Mononuclear cell (primary cell): ENCODE measurements at regions not wholly inside any gene's neighbourhood (a gene's known extent, or its start where the extent isn't known, plus 50 kb on each side); places are given as distances from the start of the nearest gene placed in this dataset.

Experiments used
- H3K27me3 ChIP-seq: 2 replicates; pipeline ENCODE4 v1.6.0; 2011; ENCODE audit warnings: low read length, control low read depth; ENCODE audit not compliant: insufficient read depth
- H3K4me1 ChIP-seq: 2 replicates; pipeline ENCODE4 v1.5.1; 2011; ENCODE audit warnings: mild to moderate bottlenecking, low read length, control low read depth; ENCODE audit not compliant: insufficient read depth
- H3K4me3 ChIP-seq: 2 replicates; pipeline ENCODE4 v1.5.1; 2011; ENCODE audit warnings: mild to moderate bottlenecking, low read length, moderate library complexity
- H3K9me3 ChIP-seq: 2 replicates; pipeline ENCODE4 v1.5.1; 2011; ENCODE audit warnings: low read depth, mild to moderate bottlenecking, control low read depth, low read length

DNA sequence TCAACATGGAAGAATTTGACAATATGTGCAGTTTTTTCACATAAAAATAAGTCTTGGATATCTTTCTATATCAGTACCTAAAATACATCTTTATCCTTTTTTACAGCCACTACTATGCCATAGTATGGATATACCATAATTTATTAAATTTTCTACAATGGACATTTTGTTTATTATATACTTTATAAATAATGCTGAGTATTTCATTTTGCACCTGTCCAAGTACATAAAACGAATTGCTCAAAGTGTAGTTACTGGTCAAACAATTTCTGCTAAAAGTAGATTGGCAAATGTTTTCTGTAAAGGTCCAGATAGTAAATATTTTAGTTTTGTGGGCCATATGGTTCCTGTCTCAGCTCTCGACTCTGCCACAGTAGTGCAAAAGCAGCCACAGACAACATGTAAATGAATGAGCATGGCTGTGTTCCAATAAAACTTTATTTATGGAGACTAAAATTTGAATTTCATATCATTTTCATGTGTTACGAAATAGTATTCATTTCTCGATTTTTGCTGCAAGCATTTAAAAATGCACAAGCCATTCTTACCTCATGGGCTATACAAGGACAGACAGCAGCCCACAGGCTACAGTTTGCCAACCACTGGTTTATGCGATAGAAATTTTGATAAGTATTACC, 96.9 kb upstream of the STEAP1B start:
- no peak overlapping the region for H3K4me3 ChIP-seq
- peaks cover 5% of the 10 kb centered on the region for H3K4me1 ChIP-seq
- no peaks in the 10 kb centered on the region for H3K9me3 ChIP-seq
- H3K27me3 ChIP-seq, result no peaks in the 10 kb centered on the region

DNA sequence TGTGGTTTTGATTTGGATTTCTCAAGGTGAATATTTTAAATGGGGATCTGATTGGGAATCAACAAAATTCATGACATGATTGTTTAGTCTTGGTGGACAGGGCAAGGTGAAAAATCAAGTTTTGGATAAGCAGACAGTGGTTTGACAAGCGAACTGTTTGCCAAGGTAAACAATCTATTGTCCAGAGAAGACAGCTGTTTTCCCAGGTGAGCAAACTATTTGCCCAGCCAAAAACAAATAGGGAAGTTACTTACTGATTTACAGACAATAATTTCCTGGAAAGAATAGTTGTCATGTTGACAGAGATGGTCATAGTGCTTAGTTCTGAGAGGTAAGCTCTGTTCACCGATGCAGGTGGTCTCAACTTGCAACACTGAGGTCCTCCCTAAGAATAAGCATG, 94.0 kb upstream of the STEAP1B start:
- no peaks in the 10 kb centered on the region for H3K27me3 ChIP-seq
- no peak overlapping the region for H3K4me3 ChIP-seq
- H3K9me3 ChIP-seq, result no peaks in the 10 kb centered on the region
- H3K4me1 ChIP-seq, result peaks cover 9% of the 10 kb centered on the region

DNA sequence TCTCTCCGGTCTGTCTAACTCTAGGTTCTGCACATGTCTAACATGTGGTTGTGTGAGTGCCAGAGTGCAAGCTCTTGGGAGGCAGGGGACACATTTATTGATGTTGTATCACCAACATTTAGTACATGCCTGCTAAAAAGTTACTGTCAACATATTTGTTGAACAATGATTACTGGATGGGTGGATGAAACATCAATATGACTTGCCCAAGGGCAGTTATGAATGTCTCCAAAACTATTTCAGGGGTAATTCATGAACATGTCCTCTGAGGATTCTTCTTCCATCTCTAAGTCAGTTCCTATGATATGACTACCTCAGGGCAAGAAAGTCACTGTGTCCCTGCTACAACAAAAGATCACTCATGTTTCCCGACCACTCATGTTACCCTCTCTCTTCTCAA, 91.3 kb upstream of the STEAP1B start:
- Histone ChIP-seq H3K4me1 (peaks cover 36% of the 10 kb centered on the region), H3K27me3 (no peaks in the 10 kb centered on the region), H3K4me3 (no peak overlapping the region), H3K9me3 (no peaks in the 10 kb centered on the region)

DNA sequence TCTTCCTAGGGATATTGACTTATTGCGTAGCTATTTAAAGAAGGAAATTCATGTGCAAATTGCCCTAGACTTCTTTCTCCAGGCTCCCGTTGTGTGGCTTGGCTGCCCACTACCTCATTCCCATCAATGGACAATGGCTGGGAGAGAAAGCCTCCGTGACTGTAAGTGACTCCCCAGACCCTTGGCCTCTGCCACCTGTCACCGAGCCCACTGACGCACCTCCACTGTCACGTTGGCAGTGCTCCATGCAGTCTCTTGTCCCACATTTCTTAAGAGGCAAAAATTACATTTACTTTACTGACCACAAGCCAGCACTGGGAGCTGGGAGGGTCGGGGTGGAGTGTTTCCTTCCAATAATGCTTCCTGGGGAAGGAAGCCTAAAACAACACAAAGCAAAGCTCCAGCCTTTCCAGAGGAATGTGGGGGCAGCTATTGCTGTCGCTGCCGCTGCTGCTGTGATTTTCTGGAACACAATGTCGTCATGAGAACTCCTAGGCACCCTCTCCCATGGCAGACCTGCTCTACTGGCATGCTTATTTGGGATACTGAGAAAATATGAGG, 89.7 kb upstream of the STEAP1B start:
- peaks cover 38% of the 10 kb centered on the region for H3K4me1 ChIP-seq
- H3K4me3 ChIP-seq, result no peak overlapping the region
- no peaks in the 10 kb centered on the region for H3K9me3 ChIP-seq
- no peaks in the 10 kb centered on the region for H3K27me3 ChIP-seq

DNA sequence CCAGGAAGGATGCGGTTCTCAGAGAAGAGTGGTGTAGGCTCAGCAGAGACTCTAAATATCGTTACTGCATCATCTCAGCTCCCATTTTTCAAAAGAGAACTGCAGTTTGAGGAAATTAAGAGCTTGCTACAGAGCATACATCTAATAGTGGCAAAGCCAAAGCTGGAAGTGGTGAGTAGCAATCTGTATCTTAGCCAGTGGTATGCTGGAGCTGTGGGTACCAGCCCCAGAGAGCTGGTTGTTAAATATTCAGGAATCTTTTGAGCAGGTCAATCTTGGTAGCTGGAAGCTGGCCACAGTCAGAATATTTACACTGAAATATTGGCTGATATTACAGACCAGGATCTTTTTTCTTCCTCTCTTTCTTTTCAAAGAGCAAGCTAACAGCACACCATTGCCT, 88.4 kb upstream of the STEAP1B start:
- Histone ChIP-seq H3K9me3 (no peaks in the 10 kb centered on the region), H3K4me1 (peaks cover 48% of the 10 kb centered on the region), H3K4me3 (no peak overlapping the region), H3K27me3 (no peaks in the 10 kb centered on the region)

DNA sequence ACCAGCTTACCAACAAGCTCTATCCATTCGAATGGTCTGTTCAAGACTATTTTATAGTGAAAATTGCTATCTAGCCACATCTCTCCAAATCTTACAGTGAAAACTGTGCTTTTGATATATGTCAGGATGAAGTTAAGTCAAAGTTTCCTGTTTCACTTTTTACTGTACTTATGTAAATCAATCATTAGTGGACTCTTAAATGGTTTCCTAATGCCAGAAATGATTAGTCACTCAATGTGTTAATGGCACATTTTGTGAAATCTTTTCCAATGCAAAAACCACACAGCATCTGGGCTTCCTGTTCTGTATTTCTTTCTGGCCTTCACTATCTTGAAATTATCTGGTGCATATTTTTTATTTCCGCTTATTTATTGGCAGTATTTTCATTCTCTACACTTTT, 87.3 kb upstream of the STEAP1B start:
- Histone ChIP-seq H3K9me3 (no peaks in the 10 kb centered on the region), H3K4me3 (no peak overlapping the region), H3K4me1 (peaks cover 51% of the 10 kb centered on the region), H3K27me3 (no peaks in the 10 kb centered on the region)

DNA sequence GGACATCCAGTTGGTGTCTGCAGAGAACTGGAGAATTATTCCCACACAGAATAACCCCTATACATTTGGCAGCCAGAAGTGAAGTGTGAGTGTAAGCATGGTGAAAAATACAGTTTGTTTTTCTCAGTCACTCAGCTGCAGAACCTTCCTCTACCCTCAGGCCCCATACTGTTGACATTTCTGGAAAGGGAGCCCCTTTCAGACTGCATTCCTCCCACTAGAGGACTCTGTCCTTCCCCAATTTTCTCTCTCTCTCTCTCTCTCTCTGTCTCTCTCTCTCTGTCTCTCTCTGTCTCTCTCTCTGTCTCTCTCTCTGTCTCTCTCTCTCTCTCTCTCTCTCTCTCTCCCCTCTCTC, 86.8 kb upstream of the STEAP1B start:
- H3K4me1 ChIP-seq, result peaks cover 51% of the 10 kb centered on the region
- no peaks in the 10 kb centered on the region for H3K27me3 ChIP-seq
- H3K4me3 ChIP-seq, result no peak overlapping the region
- H3K9me3 ChIP-seq, result no peaks in the 10 kb centered on the region

DNA sequence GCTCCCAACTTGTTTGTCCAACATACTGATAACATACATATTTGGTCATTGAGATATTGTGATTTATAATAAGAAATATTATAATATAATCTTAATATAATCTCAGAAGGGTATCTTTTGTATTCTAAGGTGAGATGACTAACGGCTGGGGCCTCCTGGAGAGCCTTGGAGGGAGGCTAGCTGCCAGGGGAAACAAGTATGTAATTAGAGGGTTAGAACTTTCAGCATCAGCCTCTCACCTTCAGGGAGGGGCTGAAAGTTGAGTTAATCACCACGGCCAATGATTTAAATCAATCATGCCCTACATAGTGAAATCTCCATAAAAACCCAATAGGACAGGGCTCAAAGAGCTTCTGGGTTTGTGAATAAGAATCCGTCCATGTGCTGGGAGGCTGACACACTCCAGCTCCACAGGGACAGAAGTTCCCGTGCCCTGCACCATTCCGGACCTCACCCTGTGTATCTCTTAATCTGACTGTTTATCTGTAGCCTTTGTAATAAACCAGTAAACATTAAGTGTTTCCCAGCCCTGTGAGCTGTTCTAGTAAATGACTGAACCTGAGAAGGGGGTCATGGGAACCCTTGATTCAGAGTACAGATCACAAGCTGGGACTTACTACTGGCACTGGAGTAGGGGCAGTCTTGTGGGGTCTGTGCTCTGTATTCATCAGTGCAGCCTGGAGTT, 86.3 kb upstream of the STEAP1B start:
- peaks cover 53% of the 10 kb centered on the region for H3K4me1 ChIP-seq
- H3K4me3 ChIP-seq, result no peak overlapping the region
- no peaks in the 10 kb centered on the region for H3K9me3 ChIP-seq
- H3K27me3 ChIP-seq, result no peaks in the 10 kb centered on the region

DNA sequence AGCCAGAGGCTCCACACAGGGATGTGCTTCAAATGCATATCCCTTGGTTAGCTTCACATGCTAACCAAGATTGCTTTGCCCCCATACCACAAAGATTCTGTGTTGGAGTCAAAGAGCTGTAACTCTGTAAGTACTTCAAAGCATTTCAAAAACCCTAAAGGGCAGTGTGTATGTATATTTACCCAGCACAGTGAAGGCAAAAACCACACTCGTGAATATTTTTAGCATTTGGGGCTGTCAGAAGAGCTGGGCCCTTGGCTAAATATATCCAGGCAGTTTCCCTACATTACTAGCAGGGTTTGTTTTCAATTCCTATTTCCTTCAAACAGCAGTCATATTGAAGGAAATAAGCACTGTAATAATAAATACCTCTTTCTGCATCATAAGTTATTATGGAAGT, 84.2 kb upstream of the STEAP1B start:
- no peaks in the 10 kb centered on the region for H3K27me3 ChIP-seq
- H3K4me1 ChIP-seq, result peaks cover 52% of the 10 kb centered on the region
- H3K4me3 ChIP-seq, result no peak overlapping the region
- H3K9me3 ChIP-seq, result no peaks in the 10 kb centered on the region

DNA sequence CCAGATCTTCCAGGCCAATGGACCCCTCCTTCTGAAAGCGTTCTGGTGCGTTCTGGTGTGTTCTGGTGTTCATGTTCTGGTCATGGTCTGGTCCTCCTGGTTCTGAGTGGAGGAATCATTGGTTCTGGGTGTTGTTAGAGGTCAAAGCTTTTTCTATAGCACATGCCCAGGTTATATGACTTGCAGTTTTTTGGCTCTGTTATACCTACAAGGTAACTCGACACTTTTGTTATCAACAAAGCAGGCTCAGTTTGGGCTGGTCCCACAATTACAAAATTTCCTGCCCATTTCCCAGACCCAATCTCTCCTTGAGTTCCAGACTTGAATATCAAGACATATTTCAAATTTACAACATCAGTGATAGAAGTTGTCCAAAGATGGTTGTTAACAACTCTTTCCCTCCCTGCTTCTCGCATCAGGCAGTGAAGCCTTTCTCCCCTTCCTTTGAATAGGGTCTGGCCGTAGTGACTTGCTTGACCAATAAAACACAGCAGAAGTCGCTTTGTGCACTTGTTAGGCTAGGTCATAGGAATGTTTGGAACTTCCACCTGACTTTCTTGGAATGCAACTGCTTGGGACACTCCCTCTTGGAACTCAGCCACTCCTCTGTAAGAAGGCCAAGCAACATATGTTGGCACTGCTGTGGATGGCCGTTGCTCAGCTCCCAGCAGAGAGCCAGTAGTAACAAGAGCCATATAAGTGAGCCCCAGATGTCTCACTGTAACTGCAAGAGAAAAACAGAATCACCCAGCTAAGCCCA, 83.1 kb upstream of the STEAP1B start:
- Histone ChIP-seq H3K4me1 (peaks cover 49% of the 10 kb centered on the region), H3K4me3 (no peak overlapping the region), H3K27me3 (no peaks in the 10 kb centered on the region)

DNA sequence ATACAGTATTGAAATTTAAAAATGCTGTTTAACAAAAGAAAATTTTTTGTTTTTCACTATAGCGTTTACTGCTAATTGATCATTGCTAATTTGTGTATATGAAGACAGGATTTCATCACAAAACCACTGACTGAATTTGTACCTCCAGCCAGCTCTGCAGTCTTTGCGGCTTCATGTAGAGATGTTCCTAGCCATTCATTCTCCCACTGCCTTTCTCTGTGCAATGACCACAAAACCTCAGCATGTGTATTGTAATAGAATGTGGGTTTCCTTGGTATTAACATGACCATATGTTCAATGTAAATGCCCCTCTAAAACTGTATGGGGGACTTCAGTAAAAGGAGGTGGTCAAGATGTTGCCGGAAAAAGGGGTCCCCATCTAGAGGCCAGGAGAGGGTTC, 81.1 kb upstream of the STEAP1B start:
- no peaks in the 10 kb centered on the region for H3K27me3 ChIP-seq
- no peak overlapping the region for H3K4me3 ChIP-seq
- H3K4me1 ChIP-seq, result peaks cover 50% of the 10 kb centered on the region
- no peaks in the 10 kb centered on the region for H3K9me3 ChIP-seq

More for the DNA sequence above, 83.1 kb upstream of the STEAP1B start:
- no peaks in the 10 kb centered on the region for H3K9me3 ChIP-seq

DNA sequence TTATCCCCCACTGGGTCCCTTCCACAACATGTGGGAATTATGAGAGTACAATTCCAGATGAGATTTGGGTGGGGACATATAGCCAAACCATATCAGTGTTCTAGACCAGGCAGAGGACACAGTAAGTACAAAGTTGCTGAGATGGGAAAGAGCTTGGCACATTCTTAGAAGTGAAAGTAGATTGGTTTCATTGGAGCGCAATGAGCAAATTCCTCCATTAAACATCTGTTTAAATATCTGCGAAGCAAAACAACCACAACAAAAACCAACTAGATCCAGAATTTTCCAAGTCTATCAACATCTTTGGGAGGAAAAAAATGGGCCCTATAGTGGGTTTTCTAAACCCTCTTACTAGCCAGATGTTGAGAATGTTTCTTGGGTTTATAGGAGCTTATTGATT, 80.0 kb upstream of the STEAP1B start:
- Histone ChIP-seq H3K27me3 (no peaks in the 10 kb centered on the region), H3K4me3 (no peak overlapping the region), H3K9me3 (no peaks in the 10 kb centered on the region), H3K4me1 (peaks cover 61% of the 10 kb centered on the region)

DNA sequence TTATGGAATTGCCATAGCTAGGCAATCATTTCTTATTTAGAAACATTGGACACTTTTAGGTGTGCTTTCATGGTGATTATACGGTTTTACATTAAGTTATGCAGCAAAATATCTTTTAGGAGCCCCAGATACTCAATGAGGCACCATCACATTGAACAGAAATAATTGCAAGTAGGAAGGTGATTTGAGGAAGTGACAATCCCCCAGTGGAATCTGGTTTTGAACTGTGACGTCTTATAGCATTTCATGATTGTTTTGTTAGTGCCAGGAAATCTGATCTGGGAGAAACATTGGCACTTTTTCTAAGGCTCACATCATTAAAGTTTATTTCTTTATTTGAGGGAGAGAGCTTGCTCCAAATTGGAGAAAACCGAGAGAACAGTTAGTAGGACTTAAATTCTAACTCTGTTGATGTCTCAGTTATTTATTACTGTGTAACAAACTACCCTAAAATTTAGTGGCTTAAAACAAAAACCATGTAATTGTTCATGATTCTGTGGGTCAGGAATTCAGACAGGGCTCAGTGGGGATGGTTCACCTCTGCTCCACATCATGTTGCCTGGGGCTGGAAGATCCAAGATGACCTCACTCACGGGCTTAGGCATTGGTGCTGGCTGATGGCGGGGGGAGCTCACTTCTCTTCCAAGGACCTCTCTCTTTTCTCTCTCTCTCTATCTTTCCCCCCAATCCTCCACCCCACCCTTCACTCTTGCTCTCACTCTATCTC, 78.2 kb upstream of the STEAP1B start:
- H3K4me3 ChIP-seq, result no peak overlapping the region
- H3K27me3 ChIP-seq, result no peaks in the 10 kb centered on the region
- peaks cover 55% of the 10 kb centered on the region for H3K4me1 ChIP-seq
- no peaks in the 10 kb centered on the region for H3K9me3 ChIP-seq

DNA sequence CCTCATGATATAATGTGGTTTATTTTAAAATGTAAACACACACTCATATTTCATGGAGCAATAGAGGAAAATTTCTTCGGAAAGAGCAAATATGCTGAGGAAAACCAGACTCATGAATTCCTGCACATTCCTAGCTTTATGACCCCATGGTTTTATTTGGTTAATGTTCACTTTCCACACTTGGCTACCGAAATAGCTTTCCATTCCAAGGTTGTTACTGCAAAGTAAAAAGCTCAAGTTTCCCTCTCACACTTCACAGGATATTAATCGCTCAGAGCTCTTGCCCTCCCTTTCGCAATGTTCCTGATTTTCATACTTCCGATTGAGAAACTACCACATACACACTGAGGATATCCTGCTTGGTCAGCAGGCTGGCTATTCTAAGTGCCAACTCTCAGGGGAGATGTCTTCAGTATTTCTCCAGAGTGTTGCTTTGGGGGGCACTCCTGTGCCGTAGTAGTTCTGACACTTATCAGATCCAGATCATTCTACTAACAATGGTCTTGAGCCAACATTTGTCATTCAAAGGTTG, 77.5 kb upstream of the STEAP1B start:
- Histone ChIP-seq H3K4me1 (peaks cover 55% of the 10 kb centered on the region), H3K9me3 (no peaks in the 10 kb centered on the region), H3K4me3 (no peak overlapping the region), H3K27me3 (no peaks in the 10 kb centered on the region)
